Activated T-cell treated with anti-CD3 and anti-CD28 coated beads, Interleukin-2, amount 50 U/mL, for 72 hours (primary cell): ENCODE measurements at regions not wholly inside any gene's neighbourhood (a gene's known extent, or its start where the extent isn't known, plus 50 kb on each side); places are given as distances from the start of the nearest gene placed in this dataset.

Experiments used
- ATAC-seq, 2 donors: fragments of 150-1000 bp; cut with Tn5 transposase; replicated peaks in 1 of 2; 2 replicates each; pipeline ENCODE4 v1.10.0; 2021; ENCODE audit warnings: moderate library complexity in 2 of 2, mild to moderate bottlenecking in 1 of 2
- DNase-seq, 2 donors: peaks; one replicate each; pipeline ENCODE4 v3.0.0; 2021 to 2022; ENCODE audit warnings: mixed read lengths in 1 of 2
- H3K27ac Mint-ChIP-seq: one replicate; pipeline ENCODE4 v1.8.0; 2022; ENCODE audit warnings: mild to moderate bottlenecking, moderate library complexity, mixed read lengths
- H3K27me3 Mint-ChIP-seq: one replicate; pipeline ENCODE4 v1.8.0; 2022; ENCODE audit warnings: low read depth, mixed read lengths
- H3K36me3 Mint-ChIP-seq, 2 donors: one replicate each; pipeline ENCODE4 v1.8.0; 2022; ENCODE audit warnings: mixed read lengths in 2 of 2, mild to moderate bottlenecking in 1 of 2; ENCODE audit not compliant: insufficient read depth in 2 of 2
- H3K4me1 Mint-ChIP-seq: one replicate; pipeline ENCODE4 v1.8.0; 2022; ENCODE audit warnings: low read depth, mixed read lengths
- H3K4me3 Mint-ChIP-seq, 2 donors: one replicate each; pipeline ENCODE4 v1.8.0; 2022; ENCODE audit warnings: mild to moderate bottlenecking in 2 of 2, mixed read lengths in 2 of 2, moderate library complexity in 2 of 2
- H3K9me3 Mint-ChIP-seq, 2 donors: one replicate each; pipeline ENCODE4 v1.8.0; 2022; ENCODE audit warnings: mixed read lengths in 2 of 2

DNA sequence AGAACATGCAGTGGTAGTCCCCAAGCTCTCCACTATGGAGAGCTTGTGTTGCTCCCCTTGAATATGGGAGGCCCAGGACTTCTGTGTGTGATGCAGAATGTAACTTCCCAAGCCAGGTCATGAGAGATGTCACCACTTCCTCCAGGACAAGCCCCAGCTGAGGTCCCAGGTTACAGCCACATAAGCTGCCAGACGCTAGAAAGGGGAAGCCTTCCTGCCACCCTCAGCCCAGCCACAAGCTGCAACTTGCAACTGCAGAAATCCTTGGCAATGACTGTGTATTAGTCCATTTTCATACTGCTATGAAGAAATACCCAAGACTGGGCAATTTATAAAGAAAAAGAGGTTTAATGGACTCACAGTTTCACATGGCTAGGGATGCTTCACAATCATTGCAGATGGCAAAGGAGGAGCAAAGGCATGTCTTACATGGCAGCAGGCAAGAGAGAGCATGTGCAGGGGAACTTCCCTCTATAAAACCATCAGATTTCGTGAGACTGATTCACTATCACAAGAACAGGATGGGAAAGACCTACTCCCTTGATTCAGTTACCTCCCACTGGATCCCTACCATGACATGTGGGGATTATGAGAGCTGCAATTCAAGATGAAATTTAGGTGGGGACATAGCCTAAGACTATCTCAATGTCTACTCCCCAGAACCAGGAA is 91.5 kb upstream of the DHX15 start:
- Mint-ChIP-seq H3K4me1 (no peaks in the 10 kb centered on the region), H3K27me3 (peaks cover 21% of the 10 kb centered on the region), H3K4me3 (no peak overlapping the region), H3K9me3 (peaks cover 0 to 4% of the 10 kb centered on the region in 2 donors), H3K36me3 (no peaks in the 10 kb centered on the region), H3K27ac (no peak overlapping the region)
- DNase-seq (no peak), ATAC-seq (no peak)

DNA sequence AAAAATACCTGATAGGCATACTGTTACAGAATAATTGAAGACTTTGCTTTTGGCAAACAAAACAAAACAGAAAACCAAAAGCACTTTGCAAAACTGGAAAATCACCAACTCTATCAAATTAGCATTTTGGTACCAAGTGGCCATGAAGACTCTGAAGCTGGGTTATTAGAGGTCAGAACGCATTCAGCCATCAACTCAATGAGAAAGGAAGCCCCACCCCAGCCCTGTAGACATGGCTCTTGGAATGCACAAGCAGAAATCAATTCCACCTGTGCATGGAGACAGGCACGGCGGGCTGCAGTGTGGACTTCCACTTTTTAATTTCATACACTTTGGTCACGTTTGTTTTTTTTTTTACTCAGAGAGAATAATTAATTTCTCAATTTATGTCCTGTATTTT is 93.6 kb upstream of the DHX15 start:
- Mint-ChIP-seq H3K4me1 (no peaks in the 10 kb centered on the region), H3K27me3 (peaks cover 21% of the 10 kb centered on the region)
- no peak for ATAC-seq

DNA sequence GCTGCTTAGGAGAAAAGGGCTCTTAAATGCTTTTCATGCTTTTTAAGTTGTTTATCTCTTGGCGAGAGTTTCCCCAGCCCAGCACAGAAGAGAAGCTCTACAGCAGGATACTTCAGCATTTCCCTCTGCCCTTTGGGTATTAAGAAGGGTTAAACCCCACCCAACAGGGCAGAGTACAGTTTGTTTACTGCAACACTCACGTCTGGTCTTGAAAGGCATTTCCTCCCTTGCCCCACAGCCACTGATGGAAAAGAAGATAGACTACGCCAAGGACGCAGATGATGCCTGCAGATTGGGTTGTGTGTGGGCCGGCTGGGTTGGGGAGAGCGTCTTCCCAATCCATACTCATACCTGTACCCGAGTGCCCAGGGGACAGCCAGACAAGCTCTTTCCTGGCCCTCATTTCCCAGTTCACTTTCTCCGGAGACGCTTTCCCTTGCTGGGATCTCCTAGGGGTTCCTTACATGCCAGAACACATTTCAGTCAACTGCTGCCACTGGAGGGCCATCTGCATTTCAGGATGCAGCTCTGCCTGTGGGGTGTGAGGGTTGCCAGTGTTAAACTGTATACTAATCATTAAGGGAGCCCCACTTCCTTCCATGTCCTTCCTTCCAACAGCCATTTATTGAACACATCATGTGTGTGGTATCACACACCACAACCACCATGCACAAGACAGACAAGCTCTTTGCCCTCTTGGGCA is 96.5 kb upstream of the DHX15 start:
- no peak for ATAC-seq
- no peaks in the 10 kb centered on the region for H3K4me1 Mint-ChIP-seq
- no peak overlapping the region for H3K4me3 Mint-ChIP-seq
- H3K27ac Mint-ChIP-seq, result no peak overlapping the region
- peaks cover 21% of the 10 kb centered on the region for H3K27me3 Mint-ChIP-seq
- DNase-seq, result no peak
- no peaks in the 10 kb centered on the region for H3K36me3 Mint-ChIP-seq
- H3K9me3 Mint-ChIP-seq, result peaks cover 0 to 3% of the 10 kb centered on the region in 2 donors

More for the DNA sequence above, 93.6 kb upstream of the DHX15 start:
- Mint-ChIP-seq H3K27ac (no peak overlapping the region), H3K36me3 (no peaks in the 10 kb centered on the region), H3K4me3 (no peak overlapping the region), H3K9me3 (peaks cover 0 to 4% of the 10 kb centered on the region in 2 donors)
- DNase-seq, result no peak

DNA sequence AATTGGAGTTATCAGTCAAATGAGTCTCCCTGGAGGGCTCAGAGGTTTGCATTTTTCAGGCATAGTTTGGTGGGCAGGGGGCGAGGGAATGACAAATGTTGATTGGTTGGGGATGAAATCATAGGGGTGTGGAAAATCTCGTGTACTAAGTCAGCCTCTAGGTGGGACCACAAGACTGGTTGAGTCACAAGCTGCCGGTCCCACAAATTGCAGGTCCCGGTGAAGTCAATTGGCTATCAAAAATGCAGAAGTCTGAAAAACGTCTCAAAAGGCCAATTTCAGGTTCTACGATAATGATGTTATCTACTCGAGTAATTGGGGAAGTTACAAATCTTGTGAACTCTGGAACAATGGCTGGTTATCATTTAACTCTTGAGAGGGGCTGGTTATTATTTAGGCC is 98.8 kb upstream of the DHX15 start:
- no peak for DNase-seq
- Mint-ChIP-seq H3K4me1 (no peaks in the 10 kb centered on the region), H3K9me3 (no peaks in the 10 kb centered on the region), H3K27ac (no peak overlapping the region), H3K36me3 (no peaks in the 10 kb centered on the region), H3K4me3 (no peak overlapping the region), H3K27me3 (peaks cover 21% of the 10 kb centered on the region)
- no peak for ATAC-seq

DNA sequence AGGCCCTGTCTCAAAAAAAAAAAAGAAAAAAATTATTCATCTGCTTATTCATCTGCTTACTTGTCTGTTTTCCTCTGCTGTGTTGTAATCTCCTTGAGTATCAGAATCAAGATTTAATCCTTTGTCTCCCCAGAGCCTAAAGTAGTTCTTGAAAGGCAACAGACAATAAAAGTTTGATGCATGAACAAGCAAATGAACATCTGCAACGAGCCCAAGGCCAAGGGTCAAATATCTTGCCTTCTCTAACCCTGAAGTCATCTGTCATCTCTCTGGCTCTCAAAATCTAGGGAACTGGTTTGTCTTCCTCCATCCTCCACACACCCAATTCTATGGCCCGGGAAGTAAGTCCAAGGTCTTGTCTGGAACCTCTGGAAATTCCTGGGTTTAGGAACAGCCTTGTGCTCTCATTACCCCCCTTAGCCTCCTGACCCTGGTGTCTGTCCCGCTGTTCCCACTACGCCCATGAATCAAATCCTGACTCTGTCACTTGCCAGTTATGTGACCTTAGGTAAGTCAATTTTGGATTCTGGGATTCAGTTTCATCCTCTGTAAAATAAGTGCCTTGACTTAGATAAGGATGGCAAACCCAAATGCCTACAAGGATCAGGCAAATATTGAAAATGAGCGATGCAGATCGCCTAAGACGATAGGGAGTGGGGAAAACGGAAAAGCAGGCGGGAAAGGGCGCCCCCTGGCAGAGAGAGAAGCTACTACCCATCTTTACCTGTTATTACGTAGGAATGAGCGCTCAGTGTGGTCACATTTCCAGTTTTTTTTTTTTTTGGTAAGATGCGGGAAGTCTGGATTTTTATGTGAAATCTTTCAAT is 102.7 kb upstream of the DHX15 start:
- DNase-seq, result peak; percentile 9 to 35
- no peak overlapping the region for H3K27ac Mint-ChIP-seq

DNA sequence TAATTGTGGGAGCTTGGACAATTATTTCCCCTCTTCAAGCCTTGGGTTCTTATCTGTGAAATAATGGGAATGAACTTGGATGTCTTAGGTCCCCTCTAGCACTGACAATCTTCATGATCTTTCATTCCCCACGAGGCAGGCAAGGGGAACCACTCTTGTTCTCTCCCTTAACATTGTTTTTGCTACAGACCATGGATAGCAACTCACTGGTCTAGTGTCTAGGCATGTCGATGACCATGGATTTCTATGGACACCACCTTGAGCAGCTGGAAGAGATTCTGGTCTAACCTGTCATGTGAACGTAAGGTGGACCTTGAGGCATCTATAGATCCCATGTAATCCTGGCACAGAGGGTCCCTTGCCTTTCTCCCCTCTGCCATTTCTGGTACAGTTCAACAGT is 104.1 kb upstream of the DHX15 start:
- Mint-ChIP-seq H3K9me3 (no peaks in the 10 kb centered on the region), H3K36me3 (no peaks in the 10 kb centered on the region), H3K4me1 (no peaks in the 10 kb centered on the region), H3K27ac (no peak overlapping the region), H3K27me3 (no peaks in the 10 kb centered on the region), H3K4me3 (no peak overlapping the region)
- ATAC-seq (no peak), DNase-seq (no peak)

More for the DNA sequence above, 102.7 kb upstream of the DHX15 start:
- Mint-ChIP-seq H3K4me1 (no peaks in the 10 kb centered on the region), H3K27me3 (no peaks in the 10 kb centered on the region), H3K4me3 (no peak overlapping the region), H3K36me3 (no peaks in the 10 kb centered on the region), H3K9me3 (no peaks in the 10 kb centered on the region)
- ATAC-seq, result no peak

DNA sequence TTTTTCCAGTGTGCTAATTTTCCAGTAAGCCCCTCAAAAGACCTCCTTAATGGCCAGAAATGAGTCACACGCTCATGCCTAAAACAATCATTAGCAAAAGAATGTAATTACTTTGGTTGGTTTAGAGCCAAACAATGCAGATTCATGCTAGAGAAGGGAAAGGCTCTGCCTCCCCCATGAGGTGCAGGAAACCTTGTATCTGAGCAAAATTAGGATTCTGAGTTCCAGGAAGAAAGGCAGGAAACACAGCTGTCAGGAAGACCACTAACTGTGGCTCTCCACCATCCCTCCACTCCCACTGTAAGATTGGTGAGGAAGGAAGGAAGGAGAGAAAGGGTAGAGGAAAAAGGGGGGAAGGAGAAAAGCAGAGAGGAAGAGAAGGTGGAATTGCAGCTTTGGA is 104.9 kb upstream of the DHX15 start:
- Mint-ChIP-seq H3K4me1 (no peaks in the 10 kb centered on the region), H3K36me3 (no peaks in the 10 kb centered on the region), H3K27me3 (no peaks in the 10 kb centered on the region), H3K27ac (no peak overlapping the region), H3K4me3 (no peak overlapping the region), H3K9me3 (no peaks in the 10 kb centered on the region)
- no peak for DNase-seq
- no peak for ATAC-seq

DNA sequence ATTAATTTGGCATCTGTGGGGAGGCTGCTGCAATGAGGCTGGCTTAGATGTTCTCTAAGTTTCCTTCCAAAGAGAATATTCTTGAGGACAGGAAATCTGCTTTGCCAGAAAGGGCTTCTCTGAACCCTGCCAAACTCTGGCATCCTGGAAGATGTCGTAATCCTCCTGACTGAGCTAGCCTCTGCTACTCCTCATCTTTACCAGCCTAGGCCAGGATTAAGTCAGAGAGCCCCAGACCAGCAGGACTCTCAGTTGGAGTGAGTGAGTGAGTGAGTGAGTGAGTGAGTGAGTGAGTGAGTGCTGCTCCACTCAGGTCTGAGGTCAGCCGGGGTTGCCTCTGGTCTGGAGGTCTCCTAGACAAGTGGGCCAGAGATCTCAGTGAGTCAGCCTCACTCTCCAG is 104.9 kb upstream of the SOD3 start:
- ATAC-seq (no peak), DNase-seq (no peak)
- Mint-ChIP-seq H3K4me1 (no peaks in the 10 kb centered on the region), H3K4me3 (no peak overlapping the region), H3K27me3 (no peaks in the 10 kb centered on the region), H3K36me3 (no peaks in the 10 kb centered on the region), H3K9me3 (no peaks in the 10 kb centered on the region), H3K27ac (no peak overlapping the region)

DNA sequence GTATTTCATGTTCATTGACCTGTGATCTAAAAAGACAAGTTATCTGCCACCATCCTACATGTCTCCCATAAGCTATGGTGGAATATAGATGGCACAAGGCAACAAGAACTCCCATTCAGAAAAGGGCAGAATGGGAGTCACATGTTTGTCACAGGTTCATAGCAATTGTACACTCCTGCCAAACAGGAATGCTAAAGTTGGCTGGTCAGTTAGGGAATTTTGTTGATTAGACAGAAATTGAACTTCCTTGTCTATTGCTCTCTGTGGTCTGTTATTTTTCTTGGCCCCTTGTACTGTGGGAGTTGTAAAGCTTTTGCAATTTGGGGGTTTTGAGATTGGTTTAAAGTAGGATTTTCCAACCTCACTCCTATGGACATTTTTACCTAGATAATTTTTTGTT is 101.7 kb upstream of the SOD3 start:
- Mint-ChIP-seq H3K27ac (no peak overlapping the region), H3K36me3 (no peaks in the 10 kb centered on the region), H3K4me1 (no peaks in the 10 kb centered on the region), H3K27me3 (peaks cover 6% of the 10 kb centered on the region), H3K9me3 (no peaks in the 10 kb centered on the region), H3K4me3 (no peak overlapping the region)
- no peak for DNase-seq
- ATAC-seq, result no peak

DNA sequence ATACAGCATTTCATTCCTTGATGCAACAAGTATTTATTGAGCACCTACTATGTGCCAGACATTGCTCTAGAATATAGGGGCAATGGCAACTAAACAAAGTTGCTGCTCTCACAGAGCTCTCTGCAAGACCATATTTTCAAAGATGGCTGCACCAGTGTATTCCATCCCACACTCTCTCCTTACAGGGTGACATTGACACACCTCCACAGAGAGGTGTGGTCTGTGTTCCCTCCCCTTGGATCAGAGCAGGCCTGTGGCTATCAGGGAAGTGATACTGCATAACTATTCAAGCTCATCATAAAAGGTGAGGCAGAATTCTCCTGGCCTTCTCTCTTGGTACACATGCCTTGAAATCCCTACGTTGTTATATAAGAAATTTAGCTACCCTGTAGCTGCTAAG is 95.3 kb upstream of the SOD3 start:
- H3K4me3 Mint-ChIP-seq, result no peak overlapping the region
- H3K36me3 Mint-ChIP-seq, result no peaks in the 10 kb centered on the region
- no peak for DNase-seq
- H3K27ac Mint-ChIP-seq, result no peak overlapping the region
- H3K9me3 Mint-ChIP-seq, result no peaks in the 10 kb centered on the region
- H3K4me1 Mint-ChIP-seq, result no peaks in the 10 kb centered on the region
- ATAC-seq, result no peak
- H3K27me3 Mint-ChIP-seq, result peaks cover 11% of the 10 kb centered on the region

DNA sequence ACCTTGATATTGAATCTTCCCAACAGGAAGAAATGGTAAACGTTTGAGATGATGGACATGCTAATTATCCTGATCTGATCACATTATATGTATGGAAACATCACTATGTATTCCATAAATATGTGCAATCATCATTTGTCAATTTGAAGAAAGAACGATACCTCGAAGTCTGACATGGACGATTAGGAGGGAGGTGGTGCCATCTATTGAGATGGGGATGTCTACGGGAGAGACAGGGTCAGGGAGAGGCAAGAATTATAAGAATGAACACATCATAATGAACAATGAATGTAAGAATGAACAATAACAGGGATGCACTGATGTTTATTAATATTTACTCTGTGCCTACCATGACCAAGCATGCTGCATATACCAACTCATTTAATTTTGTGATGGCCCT is 93.7 kb upstream of the SOD3 start:
- Mint-ChIP-seq H3K27ac (no peak overlapping the region), H3K9me3 (no peaks in the 10 kb centered on the region), H3K36me3 (no peaks in the 10 kb centered on the region), H3K4me3 (no peak overlapping the region), H3K27me3 (peaks cover 11% of the 10 kb centered on the region), H3K4me1 (no peaks in the 10 kb centered on the region)
- ATAC-seq (no peak), DNase-seq (no peak)

DNA sequence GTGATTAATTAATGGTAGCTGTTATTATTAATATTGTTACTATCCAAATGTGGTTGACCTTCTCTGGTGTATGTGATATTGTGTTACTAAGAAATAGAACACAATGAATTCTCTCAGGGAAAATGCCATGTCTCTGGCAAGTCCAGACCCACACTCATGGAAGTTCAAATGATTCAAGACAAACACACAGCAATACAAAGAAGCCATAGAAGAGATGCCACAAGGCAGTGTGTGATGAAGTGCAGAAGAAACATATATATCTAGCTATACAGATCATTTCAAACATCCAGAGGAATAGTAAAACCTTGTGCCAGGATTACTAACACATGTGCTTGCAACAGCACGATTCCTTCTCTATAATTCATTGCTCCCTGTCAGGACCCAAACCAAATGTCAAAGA is 93.1 kb upstream of the SOD3 start:
- peaks cover 0 to 2% of the 10 kb centered on the region in 2 donors for H3K9me3 Mint-ChIP-seq
- no peak for DNase-seq
- H3K4me3 Mint-ChIP-seq, result no peak overlapping the region
- H3K27me3 Mint-ChIP-seq, result peaks cover 11% of the 10 kb centered on the region
- H3K36me3 Mint-ChIP-seq, result no peaks in the 10 kb centered on the region
- no peaks in the 10 kb centered on the region for H3K4me1 Mint-ChIP-seq
- H3K27ac Mint-ChIP-seq, result no peak overlapping the region
- no peak for ATAC-seq

DNA sequence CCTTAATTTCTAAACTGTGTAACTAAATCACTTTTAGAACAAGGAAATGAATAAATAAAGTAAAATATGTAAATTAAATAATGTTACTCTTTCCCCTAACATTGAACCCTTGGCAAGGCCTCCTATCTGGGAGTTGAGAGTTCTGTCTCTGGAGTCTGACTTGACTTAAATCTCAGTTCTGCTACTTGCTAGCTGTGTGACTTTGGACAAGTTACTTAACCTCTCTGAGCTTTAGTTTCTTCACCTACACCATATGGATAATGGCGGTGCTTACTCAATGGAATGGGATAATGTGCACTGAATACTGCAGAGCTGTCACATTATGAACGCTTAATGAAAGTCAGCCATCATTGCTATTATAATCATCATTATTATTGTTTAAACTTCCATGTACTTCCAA is 92.1 kb upstream of the SOD3 start:
- H3K27me3 Mint-ChIP-seq, result peaks cover 9% of the 10 kb centered on the region
- no peak overlapping the region for H3K4me3 Mint-ChIP-seq
- no peaks in the 10 kb centered on the region for H3K36me3 Mint-ChIP-seq
- H3K27ac Mint-ChIP-seq, result no peak overlapping the region
- H3K4me1 Mint-ChIP-seq, result no peaks in the 10 kb centered on the region
- peaks cover 2% of the 10 kb centered on the region in 2 donors for H3K9me3 Mint-ChIP-seq
- ATAC-seq, result no peak
- no peak for DNase-seq
